ENCODE measurements at regions not wholly inside any gene's neighbourhood (a gene's known extent, or its start where the extent isn't known, plus 50 kb on each side); places are given as distances from the start of the nearest gene placed in this dataset.

DNA sequence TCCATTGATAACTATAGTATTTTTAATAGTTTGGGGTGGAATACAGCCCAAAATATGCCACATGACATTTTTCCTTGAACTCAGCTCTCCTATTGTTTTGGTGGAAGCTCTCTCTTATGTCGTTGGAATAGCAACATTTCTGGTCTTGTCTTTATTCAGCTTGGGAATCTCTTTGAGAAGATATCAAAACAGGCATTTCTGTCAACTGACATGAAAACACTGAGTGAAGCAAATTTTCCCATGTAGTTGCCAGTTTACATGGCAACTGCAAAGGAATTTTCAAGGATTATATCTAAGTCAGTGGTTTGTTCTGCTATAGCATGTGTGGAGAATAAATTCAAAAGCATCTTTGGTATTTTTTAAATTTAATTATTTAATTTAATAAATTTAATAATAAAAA lies 863.5 kb upstream of the CDH8 start:
- CTCF ChIA-PET, result no interaction called here
- POLR2A ChIA-PET, result no interaction called here
- Mint-ChIP-seq H3K4me1 (no peaks in the 10 kb centered on the region), H3K9me3 (ENCODE audit: low read depth) (peaks cover 13% of the 10 kb centered on the region), H3K36me3 (ENCODE audit: low read depth) (no peaks in the 10 kb centered on the region), H3K4me3 (no peak overlapping the region), H3K27me3 (no peaks in the 10 kb centered on the region), H3K27ac (no peak overlapping the region)
- intact Hi-C loops (cut with DNase I, micrococcal nuclease), result no loop called here
- ATAC-seq, result no peak
- no peak for DNase-seq

DNA sequence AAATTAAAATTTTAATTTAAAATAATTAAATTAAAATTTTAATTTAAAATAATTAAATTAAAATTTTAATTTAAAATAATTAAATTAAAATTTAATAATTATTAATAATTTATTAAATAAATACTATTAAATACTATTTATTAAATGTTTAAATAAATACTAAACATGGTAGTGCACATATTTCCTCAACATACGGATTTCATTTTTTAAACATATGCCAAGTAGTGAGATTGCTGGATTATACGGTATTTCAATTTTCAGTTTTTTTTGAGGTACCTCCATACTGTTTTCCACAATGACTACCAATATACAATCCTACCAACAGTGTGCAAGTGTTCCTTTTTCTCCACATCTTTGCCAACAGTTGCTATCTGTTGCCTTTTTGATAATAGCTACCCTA lies 852.9 kb upstream of the CDH8 start:
- no peaks in the 10 kb centered on the region for H3K4me1 Mint-ChIP-seq
- intact Hi-C loops (cut with DNase I, micrococcal nuclease), result no loop called here
- H3K4me3 Mint-ChIP-seq, result no peak overlapping the region
- POLR2A ChIA-PET, result no interaction called here
- DNase-seq, result no peak
- H3K9me3 Mint-ChIP-seq (ENCODE audit: low read depth), result peaks cover 23% of the 10 kb centered on the region
- no peak overlapping the region for H3K27ac Mint-ChIP-seq
- no peaks in the 10 kb centered on the region for H3K36me3 Mint-ChIP-seq (ENCODE audit: low read depth)
- no peak for ATAC-seq
- H3K27me3 Mint-ChIP-seq, result no peaks in the 10 kb centered on the region
- CTCF ChIA-PET, result no interaction called here

- intact Hi-C loops (cut with DNase I, micrococcal nuclease), result no loop called here
- peaks cover 21% of the 10 kb centered on the region for H3K9me3 Mint-ChIP-seq (ENCODE audit: low read depth)
- H3K4me1 Mint-ChIP-seq, result no peaks in the 10 kb centered on the region
- H3K27ac Mint-ChIP-seq, result no peak overlapping the region
- ATAC-seq (no peak), DNase-seq (no peak)
- H3K36me3 Mint-ChIP-seq (ENCODE audit: low read depth), result no peaks in the 10 kb centered on the region
- POLR2A ChIA-PET, result no interaction called here
- CTCF ChIA-PET, result no interaction called here
- no peaks in the 10 kb centered on the region for H3K27me3 Mint-ChIP-seq
- no peak overlapping the region for H3K4me3 Mint-ChIP-seq
Measured at GRCh38 chr16:62883509-62883908, 847.3 kb upstream of the CDH8 start.

DNA sequence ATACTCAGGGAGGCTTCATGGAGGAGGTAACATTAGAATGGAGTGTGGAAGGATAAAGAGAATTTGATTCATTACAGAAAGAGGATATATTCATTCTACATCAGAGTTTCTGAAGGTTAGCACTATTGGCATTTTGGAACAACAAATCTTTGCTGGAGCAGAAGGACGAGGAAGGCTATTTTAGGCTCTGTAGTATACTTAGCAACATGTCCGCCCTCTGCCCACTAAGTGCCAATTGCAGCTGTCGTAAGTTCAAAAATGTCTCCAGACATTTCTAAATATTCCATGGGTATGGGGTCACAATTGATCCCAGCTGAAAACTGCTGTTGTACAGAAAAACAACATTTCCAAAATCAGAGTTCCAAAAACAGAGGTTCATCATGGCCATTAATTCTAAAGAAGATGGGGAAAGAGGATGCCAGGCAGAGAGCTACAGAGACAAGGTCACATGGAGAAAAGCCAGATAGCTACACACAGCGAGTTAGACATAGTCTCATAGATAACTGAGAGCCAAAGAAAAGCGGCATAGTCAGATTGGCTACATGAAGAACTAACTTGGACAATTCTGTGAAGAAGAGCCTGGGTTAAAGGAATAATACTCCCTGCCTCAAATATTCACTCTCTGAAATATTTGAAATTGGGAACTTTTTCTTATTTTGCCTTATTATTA lies 846.4 kb upstream of the CDH8 start:
- POLR2A ChIA-PET, result no interaction called here
- CTCF ChIA-PET, result interaction anchor here (0.7 kb wide), 1 partner anchor 42 kb away, joined by 3 read pairs; no protein-coding TSS in a partner anchor
- no peak for ATAC-seq

DNA sequence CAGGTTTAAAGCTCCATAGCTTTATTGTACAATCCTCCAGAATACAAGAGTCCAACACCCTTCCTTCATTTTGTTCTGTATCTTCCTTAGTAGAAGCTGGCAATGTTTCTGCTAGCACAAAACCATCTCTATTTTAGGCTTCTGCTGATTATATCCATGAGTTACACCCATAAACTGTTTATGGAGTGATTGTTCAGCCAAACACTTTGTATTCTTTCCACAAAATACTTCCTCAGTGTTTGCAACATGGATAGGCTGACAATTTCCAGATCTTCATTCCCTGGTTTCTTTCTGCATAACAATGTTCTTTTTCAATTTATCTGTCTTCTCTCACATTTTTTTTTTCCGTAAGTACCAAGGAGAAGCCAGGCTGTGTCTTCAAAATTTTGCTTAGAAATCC lies 839.9 kb upstream of the CDH8 start:
- no peaks in the 10 kb centered on the region for H3K36me3 Mint-ChIP-seq (ENCODE audit: low read depth)
- POLR2A ChIA-PET, result no interaction called here
- no peak overlapping the region for H3K27ac Mint-ChIP-seq
- H3K4me3 Mint-ChIP-seq, result no peak overlapping the region
- H3K27me3 Mint-ChIP-seq, result no peaks in the 10 kb centered on the region
- H3K4me1 Mint-ChIP-seq, result no peaks in the 10 kb centered on the region
- no peak for DNase-seq
- CTCF ChIA-PET, result no interaction called here
- no peak for ATAC-seq
- peaks cover 26% of the 10 kb centered on the region for H3K9me3 Mint-ChIP-seq (ENCODE audit: low read depth)
- intact Hi-C loops (cut with DNase I, micrococcal nuclease), result no loop called here

More for the DNA sequence above, 846.4 kb upstream of the CDH8 start:
- Mint-ChIP-seq H3K4me1 (no peaks in the 10 kb centered on the region), H3K27me3 (no peaks in the 10 kb centered on the region), H3K36me3 (ENCODE audit: low read depth) (no peaks in the 10 kb centered on the region), H3K9me3 (ENCODE audit: low read depth) (peaks cover 21% of the 10 kb centered on the region), H3K4me3 (no peak overlapping the region), H3K27ac (no peak overlapping the region)
- no peak for DNase-seq
- intact Hi-C loops (cut with DNase I, micrococcal nuclease), result no loop called here

DNA sequence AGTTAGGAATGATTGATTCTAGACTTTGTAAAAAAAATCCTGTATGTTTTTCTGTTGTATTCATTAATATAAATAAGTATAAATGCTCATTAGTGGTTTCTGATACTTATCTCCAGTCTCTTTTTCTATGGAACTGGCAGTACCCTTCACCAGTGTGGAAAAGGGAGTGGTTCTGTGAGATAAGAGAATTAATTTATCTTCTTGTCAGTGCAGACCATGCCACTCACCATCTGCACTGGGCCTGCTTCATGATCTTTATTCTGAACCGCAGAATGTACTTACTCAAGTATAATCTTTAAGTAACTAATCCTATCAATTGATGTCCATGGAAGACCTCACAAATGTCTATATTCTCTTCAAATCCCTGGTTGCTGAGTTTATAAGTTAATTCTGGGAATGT lies 836.1 kb upstream of the CDH8 start:
- Mint-ChIP-seq H3K4me1 (no peaks in the 10 kb centered on the region), H3K27me3 (no peaks in the 10 kb centered on the region), H3K4me3 (no peak overlapping the region), H3K27ac (no peak overlapping the region), H3K9me3 (ENCODE audit: low read depth) (peaks cover 24% of the 10 kb centered on the region), H3K36me3 (ENCODE audit: low read depth) (no peaks in the 10 kb centered on the region)
- ChIA-PET CTCF (no interaction called here), POLR2A (no interaction called here)
- no peak for DNase-seq
- intact Hi-C loops (cut with DNase I, micrococcal nuclease), result no loop called here
- ATAC-seq, result no peak

DNA sequence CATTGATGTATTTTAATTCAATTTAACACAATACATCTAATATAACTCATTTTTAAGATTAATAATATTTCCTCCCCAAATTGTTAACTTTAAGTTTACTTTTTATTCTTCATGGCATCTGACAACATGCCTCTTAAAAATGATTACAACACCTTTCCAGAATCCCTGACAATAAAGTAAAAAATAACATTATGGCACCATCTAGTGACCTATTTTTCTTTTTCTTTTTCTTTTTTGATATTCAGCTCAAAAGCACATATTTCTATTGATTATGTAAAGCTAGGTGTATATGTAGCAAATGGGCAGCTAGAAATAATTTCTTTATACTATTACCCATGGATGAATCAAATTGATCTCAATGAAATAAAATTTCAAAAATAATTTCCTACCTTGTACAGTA lies 834.3 kb upstream of the CDH8 start:
- no peaks in the 10 kb centered on the region for H3K4me1 Mint-ChIP-seq

DNA sequence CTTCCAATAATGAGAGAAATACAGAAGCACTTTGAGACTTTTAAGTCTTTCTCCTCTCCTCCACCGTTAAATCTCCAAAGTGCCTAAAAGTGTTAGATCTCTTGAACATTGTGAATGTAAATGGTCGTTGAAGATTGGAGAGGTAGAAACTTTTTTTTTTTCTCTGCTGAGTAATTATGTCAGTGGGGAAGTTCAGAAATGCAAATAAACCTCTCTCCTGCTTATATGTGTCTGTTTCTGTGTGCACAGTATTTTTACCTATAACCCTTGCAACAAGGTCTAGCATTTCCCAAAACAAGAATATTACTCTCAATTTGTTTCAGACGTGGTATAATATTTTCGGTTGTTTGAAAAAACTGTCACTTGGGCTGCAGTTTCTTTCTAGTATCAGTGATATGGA lies 833.6 kb upstream of the CDH8 start:
- no peak overlapping the region for H3K4me3 Mint-ChIP-seq
- H3K36me3 Mint-ChIP-seq (ENCODE audit: low read depth), result no peaks in the 10 kb centered on the region
- H3K4me1 Mint-ChIP-seq, result no peaks in the 10 kb centered on the region
- no peak for DNase-seq
- intact Hi-C loops (cut with DNase I, micrococcal nuclease), result no loop called here
- ChIA-PET POLR2A (no interaction called here), CTCF (no interaction called here)
- ATAC-seq, result no peak
- peaks cover 20% of the 10 kb centered on the region for H3K9me3 Mint-ChIP-seq (ENCODE audit: low read depth)
- no peaks in the 10 kb centered on the region for H3K27me3 Mint-ChIP-seq
- no peak overlapping the region for H3K27ac Mint-ChIP-seq

More for the DNA sequence above, 834.3 kb upstream of the CDH8 start:
- peaks cover 26% of the 10 kb centered on the region for H3K9me3 Mint-ChIP-seq (ENCODE audit: low read depth)
- no peak overlapping the region for H3K4me3 Mint-ChIP-seq
- ChIA-PET POLR2A (no interaction called here), CTCF (no interaction called here)
- DNase-seq (no peak), ATAC-seq (no peak)
- H3K27ac Mint-ChIP-seq, result no peak overlapping the region
- no peaks in the 10 kb centered on the region for H3K36me3 Mint-ChIP-seq (ENCODE audit: low read depth)
- H3K27me3 Mint-ChIP-seq, result no peaks in the 10 kb centered on the region
- intact Hi-C loops (cut with DNase I, micrococcal nuclease), result no loop called here

GRCh38 chr16:62863139-62863538 lies 826.9 kb upstream of the CDH8 start:
- DNase-seq, result no peak
- Mint-ChIP-seq H3K9me3 (ENCODE audit: low read depth) (peaks cover 25% of the 10 kb centered on the region), H3K27me3 (no peaks in the 10 kb centered on the region), H3K4me3 (no peak overlapping the region), H3K4me1 (no peaks in the 10 kb centered on the region), H3K36me3 (ENCODE audit: low read depth) (no peaks in the 10 kb centered on the region), H3K27ac (no peak overlapping the region)
- CTCF ChIA-PET, result no interaction called here
- POLR2A ChIA-PET, result no interaction called here
- intact Hi-C loops (cut with DNase I, micrococcal nuclease), result no loop called here
- no peak for ATAC-seq

DNA sequence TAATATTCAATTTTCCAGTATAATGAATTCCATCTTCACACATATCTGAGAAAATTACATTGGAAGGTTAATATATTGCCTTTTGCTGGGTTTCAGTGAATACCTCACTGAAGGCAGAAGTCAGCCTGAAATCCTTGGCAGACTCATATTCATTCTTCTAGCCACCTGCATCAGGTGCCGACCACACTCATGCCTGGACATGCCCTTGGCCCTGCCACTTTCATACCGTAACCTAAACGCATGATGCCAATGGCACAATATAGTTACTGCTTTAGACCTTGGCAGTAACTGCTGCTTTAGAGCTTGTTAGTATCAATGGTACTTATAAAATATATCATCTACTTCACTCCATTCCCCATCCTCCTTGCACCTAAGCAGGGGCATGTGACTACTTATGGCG lies 817.6 kb upstream of the CDH8 start:
- DNase-seq (no peak), ATAC-seq (no peak)
- H3K27ac Mint-ChIP-seq, result no peak overlapping the region
- H3K4me1 Mint-ChIP-seq, result no peaks in the 10 kb centered on the region
- peaks cover 6% of the 10 kb centered on the region for H3K9me3 Mint-ChIP-seq (ENCODE audit: low read depth)
- POLR2A ChIA-PET, result no interaction called here
- H3K4me3 Mint-ChIP-seq, result no peak overlapping the region
- intact Hi-C loops (cut with DNase I, micrococcal nuclease), result no loop called here
- H3K27me3 Mint-ChIP-seq, result no peaks in the 10 kb centered on the region
- CTCF ChIA-PET, result no interaction called here
- H3K36me3 Mint-ChIP-seq (ENCODE audit: low read depth), result no peaks in the 10 kb centered on the region

- intact Hi-C loops (cut with DNase I, micrococcal nuclease), result no loop called here
- Mint-ChIP-seq H3K36me3 (ENCODE audit: low read depth) (no peaks in the 10 kb centered on the region), H3K4me3 (no peak overlapping the region), H3K4me1 (no peaks in the 10 kb centered on the region), H3K27ac (no peak overlapping the region), H3K9me3 (ENCODE audit: low read depth) (peaks cover 6% of the 10 kb centered on the region), H3K27me3 (no peaks in the 10 kb centered on the region)
- DNase-seq (no peak), ATAC-seq (no peak)
- ChIA-PET POLR2A (no interaction called here), CTCF (no interaction called here)
Measured at GRCh38 chr16:62846399-62847057, 810.3 kb upstream of the CDH8 start.

DNA sequence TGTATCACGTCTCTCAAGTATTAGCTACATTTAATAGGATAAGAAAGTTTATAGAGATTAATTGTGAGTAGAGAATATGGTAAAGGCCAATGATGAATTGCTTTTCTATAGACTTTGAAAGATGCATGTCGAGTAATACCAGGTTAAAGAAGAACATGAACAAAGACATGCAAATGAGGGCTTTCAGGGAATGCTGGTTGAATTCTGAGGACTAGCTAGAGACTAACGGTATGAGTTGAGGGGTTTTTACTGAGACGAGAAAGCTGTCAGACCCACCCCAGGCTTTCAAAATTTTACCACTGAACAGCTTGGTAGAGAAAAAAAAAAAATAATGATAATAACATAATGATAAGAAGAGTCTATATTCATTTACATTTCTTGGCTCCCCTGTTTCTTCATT lies 796.0 kb upstream of the CDH8 start:
- Mint-ChIP-seq H3K36me3 (ENCODE audit: low read depth) (no peaks in the 10 kb centered on the region), H3K27ac (no peak overlapping the region), H3K4me3 (no peak overlapping the region), H3K9me3 (ENCODE audit: low read depth) (peaks cover 20% of the 10 kb centered on the region), H3K27me3 (no peaks in the 10 kb centered on the region), H3K4me1 (no peaks in the 10 kb centered on the region)
- CTCF ChIA-PET, result no interaction called here
- intact Hi-C loops (cut with DNase I, micrococcal nuclease), result no loop called here
- no peak for DNase-seq
- no peak for ATAC-seq
- POLR2A ChIA-PET, result no interaction called here
